GM13976 (cell line): ENCODE measurements at regions not wholly inside any gene's neighbourhood (a gene's known extent, or its start where the extent isn't known, plus 50 kb on each side); places are given as distances from the start of the nearest gene placed in this dataset.

ENCODE experiments used
- DNase-seq: peaks from one replicate; pipeline ENCODE4 v3.0.0; 2012; ENCODE audit warnings: low spot score
- CTCF ChIP-seq: IDR thresholded peaks from 2 replicates; pipeline ENCODE4 v1.5.1; 2012; ENCODE audit warnings: borderline replicate concordance, mild to moderate bottlenecking; ENCODE audit not compliant: insufficient read depth; ENCODE audit errors: extremely low read depth, missing control alignments, control extremely low read depth
- in situ Hi-C: fragments of 300-500 bp; cut with MboI; formaldehyde crosslinking; loops from one replicate; pipeline ENCODE4 v1.12.0; 2022; ENCODE audit warnings: low sequenced_read_pairs, mixed read lengths, inconsistent platforms; ENCODE audit not compliant: unreplicated experiment

GRCh38 chr4:162356181-162356580 lies 192.4 kb upstream of the FSTL5 start:
- no peak for TF ChIP-seq CTCF
- no peak for DNase-seq
- in situ Hi-C loops, result no loop called here

GRCh38 chr4:162352580-162353107 lies 188.8 kb upstream of the FSTL5 start:
- TF ChIP-seq CTCF, result no peak
- in situ Hi-C loops, result no loop called here
- no peak for DNase-seq

GRCh38 chr4:162350331-162350730 lies 186.5 kb upstream of the FSTL5 start:
- in situ Hi-C loops, result no loop called here
- no peak for DNase-seq
- no peak for TF ChIP-seq CTCF

GRCh38 chr4:162349395-162349794 lies 185.6 kb upstream of the FSTL5 start:
- no peak for TF ChIP-seq CTCF
- DNase-seq, result no peak
- in situ Hi-C loops, result no loop called here

GRCh38 chr4:162347842-162348213 lies 184.0 kb upstream of the FSTL5 start:
- no peak for DNase-seq
- in situ Hi-C loops, result no loop called here
- no peak for TF ChIP-seq CTCF

- in situ Hi-C loops, result no loop called here
- no peak for DNase-seq
- TF ChIP-seq CTCF, result no peak
Observed at GRCh38 chr4:162347156-162347841, 183.5 kb upstream of the FSTL5 start.
